ENCODE measurements at regions not wholly inside any gene's neighbourhood (a gene's known extent, or its start where the extent isn't known, plus 50 kb on each side); places are given as distances from the start of the nearest gene placed in this dataset.

GRCh38 chr3:28780480-28780879 lies 431.9 kb upstream of the AZI2 start:
- dilution Hi-C loops (cut with MboI; ENCODE audit: extremely low pct_ligation_motif_present, low sequenced_read_pairs) = no loop called here
- no peak for FAIRE-seq

GRCh38 chr3:28781053-28781452 lies 432.4 kb upstream of the AZI2 start:
- Histone ChIP-seq H3K79me2 (ENCODE audit: control insufficient read depth, insufficient read depth, low read length) (no peaks in the 10 kb centered on the region), H4K20me1 (ENCODE audit: control insufficient read depth, extremely low read depth, insufficient read depth, low read length) (no peaks in the 10 kb centered on the region), H3K27ac (ENCODE audit: control insufficient read depth, insufficient read depth, low read length) (no peak overlapping the region), H3K9me3 (ENCODE audit: control insufficient read depth, low read depth, low read length) (no peaks in the 10 kb centered on the region), H3K4me1 (ENCODE audit: control insufficient read depth, extremely low read depth, insufficient read depth, low read length) (no peaks in the 10 kb centered on the region), H3K36me3 (ENCODE audit: control insufficient read depth in 2 of 2, extremely low read depth in 1 of 2, insufficient read depth in 2 of 2, low read length in 2 of 2) (no peaks in the 10 kb centered on the region), H3K4me3 (ENCODE audit: control insufficient read depth in 2 of 3, extremely low read depth in 1 of 3, insufficient read depth in 2 of 3, low read depth in 1 of 3, low read length in 3 of 3) (no peak overlapping the region), H3K9me1 (ENCODE audit: control insufficient read depth, extremely low read depth, insufficient read depth, low read length) (no peaks in the 10 kb centered on the region), H3K27me3 (ENCODE audit: control insufficient read depth, extremely low read depth, insufficient read depth, low read length) (no peaks in the 10 kb centered on the region), H2AFZ (ENCODE audit: control insufficient read depth, low read length) (no peak overlapping the region), H3K9ac (ENCODE audit: control insufficient read depth, extremely low read depth, insufficient read depth, low read length) (no peak overlapping the region), H3K4me2 (ENCODE audit: control insufficient read depth, extremely low read depth, insufficient read depth, low read depth, low read length) (no peak overlapping the region)
- dilution Hi-C loops (cut with MboI; ENCODE audit: extremely low pct_ligation_motif_present, low sequenced_read_pairs) = no loop called here
- DNase-seq (ENCODE audit: low read depth, low spot score) (no peak), FAIRE-seq (no peak)
- TF ChIP-seq EZH2 (IDR thresholded peaks at IDR 0.05; ENCODE audit: low read length) (no peak), CTCF (optimal IDR thresholded peaks at IDR 0.05 in 1 of 3, IDR thresholded peaks at IDR 0.05 in 1 of 3, conservative IDR thresholded peaks at IDR 0.05 in 1 of 3; ENCODE audit: extremely low read depth in 1 of 3, insufficient read depth in 2 of 3, low read length in 3 of 3) (no peak)

More at GRCh38 chr3:28780480-28780879, 431.9 kb upstream of the AZI2 start:
- Histone ChIP-seq H3K79me2 (ENCODE audit: control insufficient read depth, insufficient read depth, low read length) (no peaks in the 10 kb centered on the region), H3K36me3 (ENCODE audit: control insufficient read depth in 2 of 2, extremely low read depth in 1 of 2, insufficient read depth in 2 of 2, low read length in 2 of 2) (no peaks in the 10 kb centered on the region), H3K4me1 (ENCODE audit: control insufficient read depth, extremely low read depth, insufficient read depth, low read length) (no peaks in the 10 kb centered on the region), H3K27ac (ENCODE audit: control insufficient read depth, insufficient read depth, low read length) (no peak overlapping the region), H3K27me3 (ENCODE audit: control insufficient read depth, extremely low read depth, insufficient read depth, low read length) (no peaks in the 10 kb centered on the region), H3K9me1 (ENCODE audit: control insufficient read depth, extremely low read depth, insufficient read depth, low read length) (no peaks in the 10 kb centered on the region), H3K9me3 (ENCODE audit: control insufficient read depth, low read depth, low read length) (no peaks in the 10 kb centered on the region), H4K20me1 (ENCODE audit: control insufficient read depth, extremely low read depth, insufficient read depth, low read length) (no peaks in the 10 kb centered on the region), H3K4me3 (ENCODE audit: control insufficient read depth in 2 of 3, extremely low read depth in 1 of 3, insufficient read depth in 2 of 3, low read depth in 1 of 3, low read length in 3 of 3) (no peak overlapping the region), H3K9ac (ENCODE audit: control insufficient read depth, extremely low read depth, insufficient read depth, low read length) (no peak overlapping the region), H2AFZ (ENCODE audit: control insufficient read depth, low read length) (no peak overlapping the region), H3K4me2 (ENCODE audit: control insufficient read depth, extremely low read depth, insufficient read depth, low read depth, low read length) (no peak overlapping the region)
- TF ChIP-seq EZH2 (IDR thresholded peaks at IDR 0.05; ENCODE audit: low read length) = no peak
- TF ChIP-seq CTCF (optimal IDR thresholded peaks at IDR 0.05 in 1 of 3, IDR thresholded peaks at IDR 0.05 in 1 of 3, conservative IDR thresholded peaks at IDR 0.05 in 1 of 3; ENCODE audit: extremely low read depth in 1 of 3, insufficient read depth in 2 of 3, low read length in 3 of 3) = no peak
- DNase-seq (ENCODE audit: low read depth, low spot score) = no peak

Measured in keratinocyte (primary cell).